DND-41 (cell line): ENCODE measurements at regions not wholly inside any gene's neighbourhood (a gene's known extent, or its start where the extent isn't known, plus 50 kb on each side); places are given as distances from the start of the nearest gene placed in this dataset.

Experiments used
- ATAC-seq: fragments of 200-7000 bp; cut with Tn5 transposase; 3 replicates; pipeline ENCODE4 v1.9.1; 2021; ENCODE audit warnings: low read depth; ENCODE audit not compliant: insufficient read depth
- DNase-seq: peaks from one replicate; pipeline ENCODE4 v3.0.0-alpha.2; 2020
- H2AFZ ChIP-seq: 2 replicates; pipeline ENCODE4 v1.6.0; 2012; ENCODE audit warnings: low read depth, low read length
- H3K27ac ChIP-seq: 2 replicates; pipeline ENCODE4 v1.5.1; 2012; ENCODE audit warnings: low read length, inconsistent platforms
- H3K27me3 ChIP-seq: fragments of 200-600 bp; sonication (generic); 2 replicates; pipeline ENCODE4 v1.6.0; 2012; ENCODE audit warnings: low read length, mild to moderate bottlenecking, inconsistent platforms; ENCODE audit not compliant: insufficient read depth, poor library complexity
- H3K36me3 ChIP-seq: 2 replicates; pipeline ENCODE4 v1.5.1; 2012; ENCODE audit warnings: low read length, inconsistent platforms; ENCODE audit not compliant: insufficient read depth
- H3K4me1 ChIP-seq: 2 replicates; pipeline ENCODE4 v1.5.1; 2012; ENCODE audit warnings: mild to moderate bottlenecking, low read length; ENCODE audit not compliant: insufficient read depth
- H3K4me2 ChIP-seq: 2 replicates; pipeline ENCODE4 v1.6.0; 2012; ENCODE audit warnings: mild to moderate bottlenecking, moderate library complexity, low read length, inconsistent platforms; ENCODE audit not compliant: insufficient read depth
- H3K4me3 ChIP-seq, 2 experiments: fragments of 200-600 bp in 1 of 2; shearing (Covaris generic) in 1 of 2; 2 replicates each; pipeline ENCODE4 v1.5.1; 2012 to 2016; ENCODE audit warnings: inconsistent platforms in 2 of 2, low read length in 2 of 2, mild to moderate bottlenecking in 2 of 2, low read depth in 1 of 2, moderate library complexity in 1 of 2
- H3K79me2 ChIP-seq: 2 replicates; pipeline ENCODE4 v1.6.0; 2012; ENCODE audit warnings: low read length, inconsistent platforms; ENCODE audit not compliant: insufficient read depth
- H3K9ac ChIP-seq: 2 replicates; pipeline ENCODE4 v1.6.0; 2012; ENCODE audit warnings: low read depth, mild to moderate bottlenecking, inconsistent platforms, low read length, moderate library complexity
- H3K9me3 ChIP-seq: 2 replicates; pipeline ENCODE4 v1.5.1; 2012; ENCODE audit warnings: low read length, moderate library complexity, mild to moderate bottlenecking, inconsistent platforms; ENCODE audit not compliant: insufficient read depth, severe bottlenecking
- H4K20me1 ChIP-seq: 2 replicates; pipeline ENCODE4 v1.6.0; 2012; ENCODE audit warnings: low read length; ENCODE audit not compliant: insufficient read depth
- CTCF ChIP-seq: IDR thresholded peaks from 2 replicates; pipeline ENCODE4 v1.5.1; 2012; ENCODE audit warnings: borderline replicate concordance, low read length, moderate library complexity, mild to moderate bottlenecking; ENCODE audit not compliant: poor library complexity, severe bottlenecking; ENCODE audit errors: extremely low read depth
- EZH2 ChIP-seq: IDR thresholded peaks from 3 replicates; pipeline ENCODE4 v1.6.1; 2012; ENCODE audit warnings: borderline replicate concordance, low read depth, mild to moderate bottlenecking, moderate library complexity, low read length, inconsistent platforms; ENCODE audit not compliant: severe bottlenecking

GRCh38 chr5:147963436-147963835 lies 57.1 kb upstream of the C5orf46 start:
- no peak overlapping the region for H3K4me2 ChIP-seq
- no peaks in the 10 kb centered on the region for H3K27me3 ChIP-seq
- H4K20me1 ChIP-seq: no peaks in the 10 kb centered on the region
- H3K9ac ChIP-seq: no peak overlapping the region
- no peaks in the 10 kb centered on the region for H3K4me1 ChIP-seq
- TF ChIP-seq EZH2 (no peak), CTCF (no peak)
- no peak for ATAC-seq
- no peak for DNase-seq
- H3K4me3 ChIP-seq: no peak overlapping the region
- H3K27ac ChIP-seq: no peak overlapping the region
- no peaks in the 10 kb centered on the region for H3K79me2 ChIP-seq
- H2AFZ ChIP-seq: no peak overlapping the region
- H3K9me3 ChIP-seq: no peaks in the 10 kb centered on the region
- no peaks in the 10 kb centered on the region for H3K36me3 ChIP-seq

- Histone ChIP-seq H3K4me2 (no peak overlapping the region), H3K4me1 (no peaks in the 10 kb centered on the region), H3K27ac (no peak overlapping the region), H3K27me3 (no peaks in the 10 kb centered on the region), H3K9ac (no peak overlapping the region), H2AFZ (no peak overlapping the region), H3K4me3 (no peak overlapping the region), H3K36me3 (no peaks in the 10 kb centered on the region), H3K9me3 (no peaks in the 10 kb centered on the region), H4K20me1 (no peaks in the 10 kb centered on the region), H3K79me2 (no peaks in the 10 kb centered on the region)
- TF ChIP-seq EZH2 (no peak), CTCF (no peak)
- DNase-seq (no peak), ATAC-seq (no peak)
Observed at GRCh38 chr5:147961208-147961749, 54.9 kb upstream of the C5orf46 start.

- H3K4me1 ChIP-seq: no peaks in the 10 kb centered on the region
- no peak for TF ChIP-seq CTCF
- TF ChIP-seq EZH2: no peak
- H2AFZ ChIP-seq: no peak overlapping the region
- no peaks in the 10 kb centered on the region for H4K20me1 ChIP-seq
- H3K9me3 ChIP-seq: no peaks in the 10 kb centered on the region
- H3K36me3 ChIP-seq: no peaks in the 10 kb centered on the region
- no peak for DNase-seq
- H3K27me3 ChIP-seq: no peaks in the 10 kb centered on the region
- H3K27ac ChIP-seq: no peak overlapping the region
- H3K9ac ChIP-seq: no peak overlapping the region
- ATAC-seq: no peak
- no peaks in the 10 kb centered on the region for H3K79me2 ChIP-seq
- H3K4me3 ChIP-seq: no peak overlapping the region
- no peak overlapping the region for H3K4me2 ChIP-seq
Observed at GRCh38 chr5:147957901-147958300, 51.6 kb upstream of the C5orf46 start.

- H3K4me1 ChIP-seq: no peaks in the 10 kb centered on the region
- H3K36me3 ChIP-seq: no peaks in the 10 kb centered on the region
- H3K4me2 ChIP-seq: no peak overlapping the region
- H3K27ac ChIP-seq: no peak overlapping the region
- no peak overlapping the region for H3K4me3 ChIP-seq
- no peak for DNase-seq
- no peaks in the 10 kb centered on the region for H3K9me3 ChIP-seq
- ATAC-seq: no peak
- no peaks in the 10 kb centered on the region for H3K79me2 ChIP-seq
- H3K9ac ChIP-seq: no peak overlapping the region
- no peak overlapping the region for H2AFZ ChIP-seq
- no peaks in the 10 kb centered on the region for H4K20me1 ChIP-seq
- no peak for TF ChIP-seq CTCF
- TF ChIP-seq EZH2: no peak
- H3K27me3 ChIP-seq: no peaks in the 10 kb centered on the region
Observed at GRCh38 chr5:147956842-147957223, 50.5 kb upstream of the C5orf46 start.
